C4-2B (cell line): ENCODE measurements at regions not wholly inside any gene's neighbourhood (a gene's known extent, or its start where the extent isn't known, plus 50 kb on each side); places are given as distances from the start of the nearest gene placed in this dataset.
A peak's percentile ranks its signal among the peaks of the same experiment; 100 is the strongest.

ENCODE experiments used
- CTCF ChIP-seq: fragments of 450-650 bp; conservative IDR thresholded peaks from 2 replicates; pipeline ENCODE4 v1.5.1; 2017; ENCODE audit warnings: mild to moderate bottlenecking
- ZFX ChIP-seq: fragments of 450-650 bp; IDR thresholded peaks from 2 replicates; pipeline ENCODE4 v1.6.1; 2017

GRCh38 chr12:28998662-28999120, 150.4 kb upstream of the FAR2 start:
- TF ChIP-seq CTCF: peak; percentile 64
- TF ChIP-seq ZFX: no peak
